Tibial nerve (tissue), 4 donors: ENCODE measurements at regions not wholly inside any gene's neighbourhood (a gene's known extent, or its start where the extent isn't known, plus 50 kb on each side); places are given as distances from the start of the nearest gene placed in this dataset.

Experiments used
- CTCF ChIP-seq, 5 experiments: fragments of 200-600 bp in 3 of 5; fragments of 450-650 bp in 2 of 5; sonication (generic) in 3 of 5; IDR thresholded peaks; one replicate each; pipeline ENCODE4 v1.5.1; 2016 to 2019; ENCODE audit warnings: antibody characterized with exemption in 5 of 5, mild to moderate bottlenecking in 3 of 5, moderate library complexity in 2 of 5
- EP300 ChIP-seq, 2 donors: sonication (generic); formaldehyde crosslinking; IDR thresholded peaks; one replicate each; pipeline ENCODE4 v1.6.1; 2017; ENCODE audit warnings: antibody characterized with exemption in 2 of 2, mild to moderate bottlenecking in 1 of 2
- POLR2A ChIP-seq, 2 donors: fragments of 450-650 bp; IDR thresholded peaks; one replicate each; pipeline ENCODE4 v1.6.1; 2017; ENCODE audit warnings: antibody characterized with exemption in 2 of 2, mild to moderate bottlenecking in 2 of 2, moderate library complexity in 2 of 2

- no peak for TF ChIP-seq CTCF (IDR thresholded peaks at IDR 0.05)
- no peak for TF ChIP-seq EP300 (IDR thresholded peaks at IDR 0.05)
- no peak for TF ChIP-seq POLR2A (IDR thresholded peaks at IDR 0.05)
Measured at GRCh38 chr11:71180694-71181470, 71.5 kb downstream of the SHANK2 start.
